ENCODE measurements at regions not wholly inside any gene's neighbourhood (a gene's known extent, or its start where the extent isn't known, plus 50 kb on each side); places are given as distances from the start of the nearest gene placed in this dataset.

GRCh38 chr4:159906051-159906450, 803.2 kb downstream of the RAPGEF2 start:
- TF ChIP-seq, protein P1, sequence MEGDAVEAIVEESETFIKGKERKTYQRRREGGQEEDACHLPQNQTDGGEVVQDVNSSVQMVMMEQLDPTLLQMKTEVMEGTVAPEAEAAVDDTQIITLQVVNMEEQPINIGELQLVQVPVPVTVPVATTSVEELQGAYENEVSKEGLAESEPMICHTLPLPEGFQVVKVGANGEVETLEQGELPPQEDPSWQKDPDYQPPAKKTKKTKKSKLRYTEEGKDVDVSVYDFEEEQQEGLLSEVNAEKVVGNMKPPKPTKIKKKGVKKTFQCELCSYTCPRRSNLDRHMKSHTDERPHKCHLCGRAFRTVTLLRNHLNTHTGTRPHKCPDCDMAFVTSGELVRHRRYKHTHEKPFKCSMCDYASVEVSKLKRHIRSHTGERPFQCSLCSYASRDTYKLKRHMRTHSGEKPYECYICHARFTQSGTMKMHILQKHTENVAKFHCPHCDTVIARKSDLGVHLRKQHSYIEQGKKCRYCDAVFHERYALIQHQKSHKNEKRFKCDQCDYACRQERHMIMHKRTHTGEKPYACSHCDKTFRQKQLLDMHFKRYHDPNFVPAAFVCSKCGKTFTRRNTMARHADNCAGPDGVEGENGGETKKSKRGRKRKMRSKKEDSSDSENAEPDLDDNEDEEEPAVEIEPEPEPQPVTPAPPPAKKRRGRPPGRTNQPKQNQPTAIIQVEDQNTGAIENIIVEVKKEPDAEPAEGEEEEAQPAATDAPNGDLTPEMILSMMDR (optimal IDR thresholded peaks at IDR 0.05 in 1 of 3, IDR thresholded peaks at IDR 0.05 in 1 of 3, conservative IDR thresholded peaks at IDR 0.05 in 1 of 3; ENCODE audit: extremely low read depth in 1 of 3, insufficient read depth in 2 of 3, low read length in 3 of 3), result no peak
- no peak for TF ChIP-seq EZH2 (IDR thresholded peaks at IDR 0.05; ENCODE audit: low read length)

Measured in keratinocyte (primary cell).